ENCODE measurements at regions not wholly inside any gene's neighbourhood (a gene's known extent, or its start where the extent isn't known, plus 50 kb on each side); places are given as distances from the start of the nearest gene placed in this dataset.

DNA sequence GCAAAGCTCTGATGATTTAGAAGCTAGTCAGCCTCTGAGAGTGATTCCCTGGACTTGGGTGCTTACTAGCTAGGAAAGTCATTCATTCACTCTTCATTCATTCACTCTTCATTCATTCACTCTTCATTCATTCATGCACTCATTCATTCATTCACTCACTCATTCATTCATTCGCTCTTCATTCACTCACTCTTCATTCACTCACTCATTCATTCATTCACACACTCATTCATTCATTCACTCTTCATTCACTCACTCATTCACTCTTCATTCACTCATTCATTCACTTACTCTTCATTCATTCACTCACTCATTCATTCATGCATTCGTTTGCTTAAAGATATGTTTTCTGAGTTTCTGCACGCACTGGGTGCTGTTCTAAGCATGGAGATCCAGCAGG lies 292.7 kb upstream of the TNRC6C start:
- TF ChIP-seq POLR2A (IDR thresholded peaks at IDR 0.05): no peak
- TF ChIP-seq, protein P1, sequence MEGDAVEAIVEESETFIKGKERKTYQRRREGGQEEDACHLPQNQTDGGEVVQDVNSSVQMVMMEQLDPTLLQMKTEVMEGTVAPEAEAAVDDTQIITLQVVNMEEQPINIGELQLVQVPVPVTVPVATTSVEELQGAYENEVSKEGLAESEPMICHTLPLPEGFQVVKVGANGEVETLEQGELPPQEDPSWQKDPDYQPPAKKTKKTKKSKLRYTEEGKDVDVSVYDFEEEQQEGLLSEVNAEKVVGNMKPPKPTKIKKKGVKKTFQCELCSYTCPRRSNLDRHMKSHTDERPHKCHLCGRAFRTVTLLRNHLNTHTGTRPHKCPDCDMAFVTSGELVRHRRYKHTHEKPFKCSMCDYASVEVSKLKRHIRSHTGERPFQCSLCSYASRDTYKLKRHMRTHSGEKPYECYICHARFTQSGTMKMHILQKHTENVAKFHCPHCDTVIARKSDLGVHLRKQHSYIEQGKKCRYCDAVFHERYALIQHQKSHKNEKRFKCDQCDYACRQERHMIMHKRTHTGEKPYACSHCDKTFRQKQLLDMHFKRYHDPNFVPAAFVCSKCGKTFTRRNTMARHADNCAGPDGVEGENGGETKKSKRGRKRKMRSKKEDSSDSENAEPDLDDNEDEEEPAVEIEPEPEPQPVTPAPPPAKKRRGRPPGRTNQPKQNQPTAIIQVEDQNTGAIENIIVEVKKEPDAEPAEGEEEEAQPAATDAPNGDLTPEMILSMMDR (IDR thresholded peaks at IDR 0.05): no peak
- no peak for TF ChIP-seq POLR2AphosphoS5 (IDR thresholded peaks at IDR 0.05)
- no peak for TF ChIP-seq EP300 (IDR thresholded peaks at IDR 0.05; ENCODE audit: low read depth)

All from transverse colon (tissue), 4 donors.